GM19328 (cell line): ENCODE measurements at regions not wholly inside any gene's neighbourhood (a gene's known extent, or its start where the extent isn't known, plus 50 kb on each side); places are given as distances from the start of the nearest gene placed in this dataset.

ENCODE experiments used
- ATAC-seq: cut with Tn5 transposase; IDR thresholded peaks from one replicate; pipeline ENCODE4 v1.9.1; 2021; ENCODE audit warnings: mild to moderate bottlenecking, moderate library complexity; ENCODE audit not compliant: unreplicated experiment

- ATAC-seq, result no peak
These were observed 256.7 kb upstream of the GNAI1 start for GRCh38 chr7:79877874-79878465.

- ATAC-seq, result no peak
These were observed 257.8 kb upstream of the GNAI1 start for GRCh38 chr7:79876848-79877252.

- no peak for ATAC-seq
These were observed 259.8 kb upstream of the GNAI1 start for GRCh38 chr7:79874797-79875196.

- ATAC-seq, result no peak
These were observed 262.5 kb upstream of the GNAI1 start for GRCh38 chr7:79872176-79872575.

- ATAC-seq, result no peak
These were observed 266.6 kb upstream of the GNAI1 start for GRCh38 chr7:79868010-79868409.

- ATAC-seq, result no peak
These were observed 272.0 kb upstream of the GNAI1 start for GRCh38 chr7:79862447-79863210.

- ATAC-seq, result no peak
These were observed 279.5 kb upstream of the GNAI1 start for GRCh38 chr7:79855172-79855571.

GRCh38 chr7:79854621-79855020, 280.0 kb upstream of the GNAI1 start:
- no peak for ATAC-seq

GRCh38 chr7:79837915-79838314, 296.7 kb upstream of the GNAI1 start:
- no peak for ATAC-seq

- no peak for ATAC-seq
These were observed 301.0 kb upstream of the GNAI1 start for GRCh38 chr7:79833616-79834015.

- no peak for ATAC-seq
These were observed 305.8 kb upstream of the GNAI1 start for GRCh38 chr7:79828866-79829265.

GRCh38 chr7:79823246-79823951, 311.2 kb upstream of the GNAI1 start:
- no peak for ATAC-seq

- no peak for ATAC-seq
These were observed 311.9 kb upstream of the GNAI1 start for GRCh38 chr7:79822620-79823240.

- no peak for ATAC-seq
These were observed 314.2 kb upstream of the GNAI1 start for GRCh38 chr7:79820387-79820786.

GRCh38 chr7:79810916-79811315, 323.7 kb upstream of the GNAI1 start:
- ATAC-seq, result no peak

- ATAC-seq, result no peak
These were observed 328.4 kb upstream of the GNAI1 start for GRCh38 chr7:79806161-79806734.

- ATAC-seq, result no peak
These were observed 337.3 kb upstream of the MAGI2 start for GRCh38 chr7:79790656-79791262.

GRCh38 chr7:79789584-79790345, 336.3 kb upstream of the MAGI2 start:
- no peak for ATAC-seq

GRCh38 chr7:79787623-79788022, 334.2 kb upstream of the MAGI2 start:
- no peak for ATAC-seq

GRCh38 chr7:79787096-79787495, 333.6 kb upstream of the MAGI2 start:
- ATAC-seq, result no peak
